Uterus (tissue), 2 donors: ENCODE measurements at regions not wholly inside any gene's neighbourhood (a gene's known extent, or its start where the extent isn't known, plus 50 kb on each side); places are given as distances from the start of the nearest gene placed in this dataset.

ENCODE experiments used
- POLR2A ChIP-seq, 2 donors: fragments of 450-650 bp; IDR thresholded peaks; one replicate each; pipeline ENCODE4 v1.6.1; 2016; ENCODE audit warnings: antibody characterized with exemption in 2 of 2, mild to moderate bottlenecking in 1 of 2, moderate library complexity in 1 of 2
- TF ChIP-seq, protein P1 (sequence below), 4 experiments: fragments of 200-600 bp in 2 of 4; fragments of 450-650 bp in 2 of 4; sonication (generic) in 2 of 4; IDR thresholded peaks; one replicate each; pipeline ENCODE4 v1.5.1; 2016 to 2019; ENCODE audit warnings: antibody characterized with exemption in 4 of 4, mild to moderate bottlenecking in 2 of 4, moderate library complexity in 1 of 4

DNA sequence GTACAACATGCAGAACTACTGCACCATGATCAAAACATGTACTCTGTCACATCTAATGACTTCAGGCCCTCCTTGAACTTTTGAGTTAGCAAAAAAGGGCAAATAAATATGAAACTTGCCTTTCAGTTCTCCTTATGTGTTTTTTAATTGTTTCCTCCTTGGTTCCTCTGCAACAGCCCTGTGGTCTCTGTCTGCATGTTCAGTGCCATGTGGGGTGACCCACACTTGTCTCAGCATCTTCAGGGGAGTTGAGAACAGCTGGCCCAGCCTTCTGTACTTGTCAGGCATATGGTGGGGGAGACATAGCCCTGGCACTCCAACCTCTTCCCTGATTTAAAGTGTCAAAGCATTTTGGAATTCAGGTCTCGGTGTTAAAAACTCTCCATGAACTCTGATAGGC lies 188.0 kb upstream of the PGRMC2 start:
- TF ChIP-seq, protein P1, sequence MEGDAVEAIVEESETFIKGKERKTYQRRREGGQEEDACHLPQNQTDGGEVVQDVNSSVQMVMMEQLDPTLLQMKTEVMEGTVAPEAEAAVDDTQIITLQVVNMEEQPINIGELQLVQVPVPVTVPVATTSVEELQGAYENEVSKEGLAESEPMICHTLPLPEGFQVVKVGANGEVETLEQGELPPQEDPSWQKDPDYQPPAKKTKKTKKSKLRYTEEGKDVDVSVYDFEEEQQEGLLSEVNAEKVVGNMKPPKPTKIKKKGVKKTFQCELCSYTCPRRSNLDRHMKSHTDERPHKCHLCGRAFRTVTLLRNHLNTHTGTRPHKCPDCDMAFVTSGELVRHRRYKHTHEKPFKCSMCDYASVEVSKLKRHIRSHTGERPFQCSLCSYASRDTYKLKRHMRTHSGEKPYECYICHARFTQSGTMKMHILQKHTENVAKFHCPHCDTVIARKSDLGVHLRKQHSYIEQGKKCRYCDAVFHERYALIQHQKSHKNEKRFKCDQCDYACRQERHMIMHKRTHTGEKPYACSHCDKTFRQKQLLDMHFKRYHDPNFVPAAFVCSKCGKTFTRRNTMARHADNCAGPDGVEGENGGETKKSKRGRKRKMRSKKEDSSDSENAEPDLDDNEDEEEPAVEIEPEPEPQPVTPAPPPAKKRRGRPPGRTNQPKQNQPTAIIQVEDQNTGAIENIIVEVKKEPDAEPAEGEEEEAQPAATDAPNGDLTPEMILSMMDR (IDR thresholded peaks at IDR 0.05), result no peak
- no peak for TF ChIP-seq POLR2A (IDR thresholded peaks at IDR 0.05)
